ENCODE measurements at regions not wholly inside any gene's neighbourhood (a gene's known extent, or its start where the extent isn't known, plus 50 kb on each side); places are given as distances from the start of the nearest gene placed in this dataset.

GRCh38 chr5:87499478-87500410, 87.0 kb upstream of the CCNH start:
- DNase-seq, result no peak
